Renal cortex interstitium (tissue), 11 donors: ENCODE measurements at regions not wholly inside any gene's neighbourhood (a gene's known extent, or its start where the extent isn't known, plus 50 kb on each side); places are given as distances from the start of the nearest gene placed in this dataset.
A peak's percentile ranks its signal among the peaks of the same experiment; 100 is the strongest.

Experiments used
- DNase-seq, 11 donors: peaks; one replicate each; pipeline ENCODE4 v3.0.0-alpha.2; 2013; ENCODE audit warnings: low read depth in 9 of 11, low spot score in 4 of 11; ENCODE audit errors: extremely low read depth in 1 of 11

DNA sequence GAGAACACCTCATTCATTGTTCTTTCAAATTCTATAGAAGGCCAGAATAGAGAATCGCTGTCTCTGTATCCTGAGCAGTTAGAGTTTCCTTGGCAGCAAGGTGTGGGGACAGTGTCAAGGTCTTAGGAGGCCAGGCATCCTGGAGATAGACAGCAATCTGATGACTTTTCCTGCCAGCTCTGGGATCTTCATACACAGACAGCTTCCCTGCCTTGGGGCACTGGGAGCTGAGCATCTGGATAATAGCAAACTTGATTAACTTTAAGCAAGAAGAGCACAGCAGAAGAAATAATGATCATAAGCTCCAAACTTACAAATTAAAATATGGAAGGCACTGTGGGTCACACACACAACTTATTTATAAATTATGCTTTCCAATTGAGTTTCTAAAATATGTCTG, 86.1 kb upstream of the STK32A start:
- no peak for DNase-seq

DNA sequence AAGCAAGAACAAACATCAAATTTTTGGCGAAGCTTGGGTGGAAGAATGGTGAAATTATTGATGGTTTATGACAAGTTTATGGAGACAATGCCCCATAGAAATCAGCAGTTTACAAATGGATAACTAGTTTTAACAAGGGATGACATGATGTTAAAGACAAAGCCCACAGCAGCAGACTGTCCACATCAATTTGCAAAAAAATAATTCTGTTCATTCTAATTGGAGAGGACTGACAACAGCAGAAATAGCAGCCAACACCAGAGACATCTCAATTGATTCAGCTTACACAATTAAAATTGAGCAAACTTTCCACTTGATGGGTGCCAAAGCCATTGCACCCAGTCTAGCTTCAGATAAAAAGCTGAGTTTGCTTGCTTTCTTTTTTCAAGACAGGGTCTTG, 82.7 kb upstream of the STK32A start:
- DNase-seq = no peak

DNA sequence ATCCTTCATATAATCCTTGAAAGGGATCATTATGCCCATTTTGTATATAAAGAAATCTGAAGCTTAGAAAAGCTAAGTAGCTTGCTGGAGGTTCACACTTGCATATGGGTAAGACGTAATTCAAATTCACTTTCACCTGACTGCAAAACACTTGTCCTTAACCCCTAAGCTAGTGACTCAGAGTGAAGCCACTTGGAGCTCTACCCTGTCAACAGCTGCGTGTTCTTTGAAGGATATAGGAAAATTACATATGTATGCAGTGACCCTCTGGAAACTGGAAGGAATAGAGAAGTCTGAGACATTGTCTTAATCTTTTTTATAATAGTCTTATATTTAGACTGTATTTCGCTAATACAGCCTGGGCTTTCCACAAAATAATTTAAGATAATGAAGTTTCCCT, 80.0 kb upstream of the STK32A start:
- no peak for DNase-seq

DNA sequence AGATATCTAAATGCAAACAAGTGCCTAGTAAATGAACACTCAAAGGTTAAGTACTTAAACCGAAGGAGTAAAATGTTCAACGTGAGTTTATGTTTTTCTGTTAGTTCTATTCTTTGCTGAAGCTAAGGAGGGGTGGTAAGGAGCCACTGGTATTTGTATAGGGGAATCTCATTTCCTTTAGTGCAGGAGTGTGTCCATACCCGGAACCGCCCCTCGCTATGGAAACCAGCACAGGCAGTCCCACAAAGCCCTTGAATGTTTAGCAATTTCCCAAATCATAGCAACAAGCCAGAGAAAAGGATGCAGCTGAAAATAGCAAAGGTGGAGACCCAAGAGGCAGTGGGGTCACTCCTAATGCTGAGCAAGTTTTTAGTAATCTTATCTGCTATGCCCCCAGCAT, 78.8 kb upstream of the STK32A start:
- DNase-seq = no peak

DNA sequence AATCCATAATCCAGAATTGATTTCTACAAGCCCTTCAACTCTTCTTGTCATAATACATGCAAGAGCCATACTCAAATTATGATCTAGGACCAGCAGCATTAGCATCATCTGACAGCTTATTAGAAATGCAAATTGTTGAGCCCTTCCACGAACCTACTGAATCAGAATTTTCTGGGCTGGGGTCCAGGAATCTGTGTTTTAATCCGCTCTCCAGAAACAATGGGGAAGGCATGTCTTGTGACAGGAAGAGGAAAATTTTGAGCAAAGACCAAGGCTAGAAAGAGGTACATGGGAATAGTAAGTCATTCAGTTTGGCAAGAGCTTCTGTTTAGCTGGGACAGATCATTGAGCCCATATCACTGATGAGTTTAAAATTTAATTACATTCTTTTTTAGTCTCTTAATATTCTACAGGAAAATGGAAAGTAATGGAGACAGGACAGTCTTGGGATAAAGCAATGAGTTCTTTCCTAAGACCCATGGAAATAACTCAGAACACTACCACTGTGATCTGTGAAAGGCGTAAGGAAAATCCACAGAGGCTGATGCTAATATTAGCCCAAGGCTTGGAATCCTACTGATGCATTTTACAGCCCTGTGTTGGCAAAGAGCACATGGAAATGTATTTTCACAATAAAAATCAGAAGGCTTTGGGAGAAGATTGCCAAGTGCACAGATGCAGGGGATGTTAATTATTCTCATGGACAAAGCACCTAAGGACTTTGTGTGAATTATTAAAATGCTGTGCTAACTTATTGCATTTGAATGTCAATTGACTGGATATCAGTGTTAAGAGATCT, 73.7 kb upstream of the STK32A start:
- DNase-seq = no peak

DNA sequence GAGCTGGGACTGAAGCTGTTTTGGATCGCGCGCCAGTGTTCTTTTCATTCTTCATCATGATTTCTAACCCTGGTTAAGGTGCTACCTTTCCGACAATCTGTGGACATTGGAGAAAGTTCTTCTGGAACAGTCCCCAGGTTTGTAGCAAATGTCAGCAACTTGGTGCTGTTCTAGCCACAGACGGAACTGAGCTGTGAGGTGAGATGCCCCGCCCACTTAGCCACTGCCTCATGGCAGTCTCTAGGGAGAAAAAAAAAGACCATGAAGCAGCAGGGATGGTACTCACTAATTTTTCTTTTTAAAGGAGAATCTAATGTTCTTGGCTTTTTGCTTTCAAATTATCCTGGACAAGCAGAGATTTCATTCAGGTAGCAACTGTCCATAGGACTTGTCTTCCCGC, 72.1 kb upstream of the STK32A start:
- no peak for DNase-seq

DNA sequence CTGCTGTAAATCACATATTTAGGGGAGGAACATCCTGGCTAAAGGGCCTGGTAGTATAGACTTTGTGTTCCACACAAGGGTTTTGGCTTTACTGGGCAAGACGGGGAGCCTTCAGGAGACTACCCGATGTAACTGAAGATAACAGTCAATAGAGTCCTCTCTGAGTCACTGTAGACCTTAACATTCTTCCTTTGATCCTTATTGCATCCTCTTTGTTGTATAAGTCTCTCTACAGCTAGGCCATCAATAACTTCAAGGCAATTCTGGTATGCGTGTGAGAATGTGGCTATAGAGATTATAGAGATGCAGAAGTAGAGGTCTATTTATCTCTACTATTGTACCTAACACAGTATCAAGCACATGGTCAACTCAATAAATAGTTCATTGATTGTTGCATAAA, 67.3 kb upstream of the STK32A start:
- no peak for DNase-seq

DNA sequence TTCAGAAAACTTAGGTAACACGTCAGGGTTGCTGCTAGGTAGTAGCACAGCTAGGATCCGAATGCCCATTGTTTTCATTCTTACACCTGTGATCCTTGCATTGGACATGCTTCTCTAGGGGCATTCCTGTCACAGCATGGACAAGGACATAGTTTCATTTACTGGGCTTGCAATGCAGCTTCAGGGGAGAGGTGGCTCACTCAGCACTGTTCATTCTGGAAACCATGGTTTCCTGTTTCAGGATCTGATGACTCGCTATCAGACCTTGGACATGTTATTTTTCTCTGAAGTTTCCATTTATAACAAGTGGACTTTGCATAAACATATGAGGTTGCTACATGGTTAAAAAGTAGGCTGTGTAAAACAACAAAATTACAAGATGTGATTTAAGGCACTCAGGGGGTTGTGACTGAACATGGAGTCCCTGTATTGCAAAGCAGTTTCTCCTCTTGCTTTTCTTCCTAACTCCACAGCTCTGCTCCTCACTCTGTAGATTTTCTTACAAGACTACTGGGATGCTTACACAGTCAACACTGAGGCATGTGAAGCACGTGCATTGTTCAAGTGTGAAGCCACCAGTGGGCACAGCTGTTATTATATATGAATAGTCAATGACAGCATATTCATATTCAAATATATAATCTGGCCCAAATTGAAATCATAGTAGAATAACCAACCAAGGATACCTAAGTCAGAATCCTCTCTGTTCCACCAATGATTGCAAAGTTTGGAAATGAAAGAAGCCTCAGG, 66.1 kb upstream of the STK32A start:
- no peak for DNase-seq

DNA sequence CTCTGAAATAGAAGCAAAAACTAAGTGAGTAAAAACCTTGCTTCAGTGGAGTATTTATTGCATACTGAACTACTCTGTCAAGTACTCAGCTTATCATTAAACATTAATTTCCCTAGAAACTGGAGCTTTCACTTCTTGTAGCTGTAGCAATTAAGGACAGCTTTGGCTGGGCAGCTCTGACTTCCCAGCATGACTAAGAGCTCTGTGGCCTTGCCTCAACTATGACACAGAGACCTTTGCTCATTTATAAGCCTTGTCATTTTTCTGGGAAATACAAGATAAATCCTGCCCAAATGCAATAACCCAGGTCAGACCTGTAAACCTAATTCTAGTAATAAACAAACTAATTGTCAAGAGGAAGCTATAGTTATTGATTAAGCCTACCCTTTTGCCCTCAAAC, 65.4 kb upstream of the STK32A start:
- DNase-seq = peak in 4 of 11 donors; percentile 2 to 18 (median 11)

DNA sequence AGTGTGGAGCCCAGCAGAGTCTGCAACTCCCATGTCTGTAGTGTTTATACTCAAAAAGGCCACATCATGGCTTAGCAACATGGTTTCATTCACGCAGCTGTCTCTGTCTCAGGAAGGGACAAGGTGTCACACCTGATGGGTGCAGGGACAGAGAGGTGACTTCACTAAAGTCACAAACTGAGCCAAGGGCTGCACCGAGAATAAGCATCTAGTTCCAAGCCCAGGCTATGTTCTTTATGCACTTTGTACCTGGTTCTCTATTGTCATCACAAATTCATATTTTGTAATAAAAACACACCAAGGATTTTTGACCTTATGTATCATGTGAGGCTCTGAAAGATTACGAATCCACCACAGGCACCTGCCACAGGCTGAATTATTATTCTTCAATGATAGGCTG, 64.9 kb upstream of the STK32A start:
- no peak for DNase-seq

DNA sequence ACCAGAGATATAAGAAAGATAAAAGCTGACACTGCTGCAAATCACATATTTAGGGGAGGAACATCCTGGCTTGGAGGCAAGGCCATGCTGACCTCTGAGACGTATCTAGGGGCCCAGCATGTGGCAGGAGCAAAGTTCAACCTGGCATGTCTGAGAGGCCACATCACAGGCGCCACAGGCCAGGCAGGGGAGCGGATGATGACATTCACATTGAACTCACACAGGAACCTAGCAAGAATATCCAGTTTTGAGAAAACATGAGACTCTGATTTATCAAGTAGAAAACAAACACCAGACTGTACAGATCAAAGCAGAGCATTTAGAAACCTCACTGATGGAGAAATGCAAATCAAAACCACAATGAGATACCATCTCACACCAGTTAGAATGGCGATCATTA, 64.2 kb upstream of the STK32A start:
- no peak for DNase-seq

DNA sequence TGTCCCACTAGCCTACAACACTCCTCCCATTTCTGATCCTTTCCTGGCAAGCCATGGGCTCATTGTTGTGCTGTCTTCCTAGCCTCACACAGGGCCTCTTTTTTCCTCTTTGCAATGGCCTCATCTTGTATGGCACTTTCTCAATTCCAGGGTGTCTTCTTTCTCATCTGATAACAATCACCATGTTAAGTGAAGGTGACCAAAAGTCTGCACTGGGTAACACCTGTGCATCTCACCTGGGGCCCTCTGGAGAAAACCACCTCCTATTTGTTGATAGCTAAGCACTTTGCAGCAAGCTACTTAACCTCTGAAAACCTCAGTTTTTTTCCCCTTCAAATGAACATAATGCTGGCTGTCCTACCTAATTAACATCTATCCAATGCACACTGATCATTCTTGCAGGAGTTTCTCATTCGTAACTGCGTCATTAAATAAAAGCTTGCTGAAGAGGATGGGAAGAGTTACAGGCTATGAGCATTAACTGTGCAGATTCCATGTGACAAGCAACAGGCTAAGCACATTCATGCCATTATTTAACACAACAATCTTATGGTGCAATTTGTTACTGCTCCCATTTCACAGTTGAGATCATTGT, 60.1 kb upstream of the STK32A start:
- no peak for DNase-seq

DNA sequence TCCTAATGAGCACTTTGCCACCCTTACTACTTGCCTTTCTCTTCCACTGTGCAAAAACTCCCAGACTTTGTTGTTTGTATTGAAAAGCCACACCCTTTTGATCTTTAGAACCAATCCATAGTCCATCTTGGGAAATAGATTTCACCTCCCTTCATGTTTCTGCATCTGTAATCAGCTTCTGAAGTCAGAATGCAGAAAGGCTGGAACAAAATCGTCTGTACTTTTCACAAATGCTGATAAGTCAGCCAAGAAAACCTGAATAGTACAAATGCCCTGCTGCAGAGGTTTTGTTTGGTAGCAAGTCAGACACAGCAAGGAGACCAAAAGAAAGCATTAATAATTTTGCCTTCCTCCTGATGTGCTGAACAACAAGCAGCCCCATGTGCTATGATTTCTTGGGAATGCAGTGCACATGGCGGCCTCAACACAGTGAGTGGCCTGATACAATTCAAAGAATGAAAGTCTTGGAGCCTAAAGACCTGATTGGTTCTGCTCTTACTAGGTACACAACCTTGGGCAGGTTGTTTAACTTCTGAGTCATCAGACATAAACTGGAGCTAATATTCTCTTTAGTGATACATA, 59.2 kb upstream of the STK32A start:
- no peak for DNase-seq

DNA sequence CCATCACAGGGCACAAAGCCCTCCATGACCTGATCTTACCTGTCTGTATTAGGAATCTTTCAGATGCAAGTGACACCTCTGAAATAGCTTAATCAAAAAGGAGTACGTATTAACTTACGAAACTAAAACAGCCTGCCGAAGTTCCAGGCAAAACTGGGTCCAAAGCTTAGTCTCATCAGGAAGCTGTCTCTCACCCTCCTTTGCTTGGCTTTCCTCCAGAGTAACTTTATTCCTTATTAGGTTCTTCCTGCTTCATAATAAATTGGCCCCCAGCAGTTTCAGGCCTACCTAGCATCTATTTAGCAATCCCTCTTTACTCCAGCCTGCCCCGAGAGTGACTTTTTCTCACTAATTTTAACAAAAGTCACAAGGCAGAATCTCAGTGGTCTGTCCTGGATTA, 58.4 kb upstream of the STK32A start:
- no peak for DNase-seq

DNA sequence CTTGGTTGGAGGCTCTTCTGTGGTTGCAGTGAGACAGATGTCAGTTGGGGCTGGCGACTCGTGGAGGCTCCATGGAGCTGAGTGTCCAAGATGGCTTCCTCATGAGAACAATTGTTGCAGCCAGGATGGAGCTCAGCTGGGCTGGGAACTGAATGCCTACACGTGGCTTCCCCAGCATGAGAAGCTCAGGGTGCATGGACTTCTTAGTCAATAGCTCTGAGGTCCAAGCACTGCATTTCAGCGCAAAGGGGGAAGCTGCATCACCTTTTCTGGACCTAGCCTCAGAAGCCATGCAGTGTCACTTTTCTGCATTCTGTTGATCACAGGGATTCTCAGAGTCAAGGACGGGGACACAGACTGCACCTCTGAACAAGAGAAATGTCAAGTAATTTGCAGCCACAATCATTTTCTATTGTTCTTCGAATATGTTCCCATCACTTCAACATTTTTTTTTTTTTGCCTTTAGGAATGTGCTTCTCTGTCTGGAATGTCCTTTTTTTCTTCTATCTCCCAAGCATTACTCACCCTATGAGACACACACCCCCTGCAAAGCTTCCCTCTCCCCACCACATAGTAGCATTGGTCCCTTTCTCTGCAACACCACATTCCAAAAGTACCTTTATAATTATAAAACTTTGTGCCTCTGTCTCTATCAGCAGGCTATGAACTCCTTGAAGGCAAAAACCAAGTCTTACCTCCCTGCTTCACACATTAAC, 57.5 kb upstream of the STK32A start:
- no peak for DNase-seq

DNA sequence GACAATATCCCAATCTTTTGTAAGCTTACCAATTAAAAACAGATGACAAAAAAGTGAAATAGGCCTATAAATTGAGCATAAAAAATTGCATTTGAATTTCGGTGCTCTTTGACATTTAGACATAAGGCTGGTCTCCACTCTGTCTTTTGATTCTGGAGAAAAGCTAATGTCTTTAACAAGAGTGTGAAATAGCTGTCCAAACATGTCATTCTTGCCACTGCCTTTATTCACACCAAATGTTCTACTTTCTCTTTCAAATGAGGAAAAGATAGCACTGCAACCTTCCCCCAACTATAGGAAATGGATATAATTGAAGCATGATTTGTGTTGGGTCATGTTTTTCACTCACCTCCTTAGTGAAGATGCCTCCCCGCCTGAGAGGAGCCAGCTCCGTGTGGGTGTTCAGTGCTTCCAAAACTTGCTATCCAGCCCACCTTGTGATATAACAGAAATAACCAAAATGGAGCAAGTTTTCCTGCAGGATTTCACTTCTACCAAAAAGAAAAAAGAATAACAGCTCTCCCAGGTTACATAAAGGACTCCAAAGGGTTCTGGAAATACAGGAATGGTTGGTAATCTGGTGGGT, 55.2 kb upstream of the STK32A start:
- DNase-seq = no peak

DNA sequence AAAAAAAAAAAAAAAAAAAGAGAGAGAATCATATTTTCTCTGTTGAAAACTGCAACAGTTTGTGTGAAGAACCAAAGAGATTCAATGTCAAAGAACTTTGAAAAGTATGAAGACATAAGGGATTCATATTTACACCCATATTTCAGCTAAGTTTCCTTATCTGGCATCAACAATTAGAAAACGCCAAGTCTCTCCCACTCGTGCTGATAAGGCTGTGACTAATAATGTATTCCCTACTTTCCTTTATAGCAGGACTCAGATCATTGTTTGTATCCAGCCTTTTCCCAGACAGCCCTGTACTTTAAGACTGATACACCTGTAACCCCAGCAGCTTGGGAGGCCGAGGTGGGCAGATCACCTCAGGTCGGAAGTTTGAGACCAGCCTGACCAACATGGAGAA, 54.1 kb upstream of the STK32A start:
- no peak for DNase-seq
